ENCODE measurements at regions not wholly inside any gene's neighbourhood (a gene's known extent, or its start where the extent isn't known, plus 50 kb on each side); places are given as distances from the start of the nearest gene placed in this dataset.

DNA sequence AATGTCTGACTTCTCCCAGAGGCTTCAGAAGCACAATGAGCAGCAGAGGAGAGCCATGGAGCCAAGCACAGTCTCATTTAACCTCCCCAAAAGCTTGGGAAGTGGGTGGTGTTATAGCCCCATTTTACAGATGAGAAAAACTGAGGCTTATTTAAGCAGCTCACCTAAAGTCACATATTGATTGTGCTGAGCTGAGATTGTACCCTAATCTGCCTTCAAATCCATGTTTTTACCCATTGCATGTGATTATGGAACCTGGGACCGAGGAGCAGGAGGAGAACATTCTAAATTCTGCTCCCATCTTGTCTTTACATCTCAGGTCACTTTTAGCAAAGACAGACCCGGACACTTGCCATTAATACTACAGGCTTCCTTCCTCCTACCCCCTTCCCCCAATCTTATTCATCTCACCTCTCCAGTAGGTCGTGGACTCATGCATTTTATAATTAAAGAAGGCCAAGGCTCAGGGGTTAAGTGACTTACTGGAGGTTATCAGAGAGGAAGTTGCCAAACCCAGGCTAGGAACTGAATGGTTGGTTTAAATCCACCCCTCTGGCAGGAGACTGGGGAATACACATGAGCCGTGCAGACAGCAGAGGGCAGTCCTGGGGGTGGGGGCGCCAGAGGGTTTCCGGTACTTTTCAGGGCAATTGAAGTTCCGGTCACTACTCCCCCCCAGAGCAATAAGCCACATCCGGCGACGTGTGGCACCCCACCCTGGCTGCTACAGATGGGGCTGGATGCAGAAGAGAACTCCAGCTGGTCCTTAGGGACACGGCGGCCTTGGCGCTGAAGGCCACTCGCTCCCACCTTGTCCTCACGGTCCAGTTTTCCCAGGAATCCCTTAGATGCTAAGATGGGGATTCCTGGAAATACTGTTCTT lies 51.0 kb upstream of the IL17B start:
- no peak for ATAC-seq

More for the DNA sequence above, 51.0 kb upstream of the IL17B start:
- TF ChIP-seq PPARA (CRISPR knock-in tag; IDR thresholded peaks at IDR 0.05; ENCODE audit: borderline replicate concordance) (no peak), ESRRG (CRISPR knock-in tag; IDR thresholded peaks at IDR 0.05) (no peak), ZFP30 (CRISPR knock-in tag; IDR thresholded peaks at IDR 0.05) (no peak), ZNF565 (CRISPR knock-in tag; conservative IDR thresholded peaks at IDR 0.05; ENCODE audit: low read depth) (no peak), CSDC2 (CRISPR knock-in tag; IDR thresholded peaks at IDR 0.05) (no peak), ISL1 (CRISPR knock-in tag; IDR thresholded peaks at IDR 0.05) (no peak), ZNF70 (CRISPR knock-in tag; IDR thresholded peaks at IDR 0.05) (no peak), BACH2 (CRISPR knock-in tag; IDR thresholded peaks at IDR 0.05; ENCODE audit: borderline replicate concordance) (no peak)
- TF ChIP-seq, protein P1, sequence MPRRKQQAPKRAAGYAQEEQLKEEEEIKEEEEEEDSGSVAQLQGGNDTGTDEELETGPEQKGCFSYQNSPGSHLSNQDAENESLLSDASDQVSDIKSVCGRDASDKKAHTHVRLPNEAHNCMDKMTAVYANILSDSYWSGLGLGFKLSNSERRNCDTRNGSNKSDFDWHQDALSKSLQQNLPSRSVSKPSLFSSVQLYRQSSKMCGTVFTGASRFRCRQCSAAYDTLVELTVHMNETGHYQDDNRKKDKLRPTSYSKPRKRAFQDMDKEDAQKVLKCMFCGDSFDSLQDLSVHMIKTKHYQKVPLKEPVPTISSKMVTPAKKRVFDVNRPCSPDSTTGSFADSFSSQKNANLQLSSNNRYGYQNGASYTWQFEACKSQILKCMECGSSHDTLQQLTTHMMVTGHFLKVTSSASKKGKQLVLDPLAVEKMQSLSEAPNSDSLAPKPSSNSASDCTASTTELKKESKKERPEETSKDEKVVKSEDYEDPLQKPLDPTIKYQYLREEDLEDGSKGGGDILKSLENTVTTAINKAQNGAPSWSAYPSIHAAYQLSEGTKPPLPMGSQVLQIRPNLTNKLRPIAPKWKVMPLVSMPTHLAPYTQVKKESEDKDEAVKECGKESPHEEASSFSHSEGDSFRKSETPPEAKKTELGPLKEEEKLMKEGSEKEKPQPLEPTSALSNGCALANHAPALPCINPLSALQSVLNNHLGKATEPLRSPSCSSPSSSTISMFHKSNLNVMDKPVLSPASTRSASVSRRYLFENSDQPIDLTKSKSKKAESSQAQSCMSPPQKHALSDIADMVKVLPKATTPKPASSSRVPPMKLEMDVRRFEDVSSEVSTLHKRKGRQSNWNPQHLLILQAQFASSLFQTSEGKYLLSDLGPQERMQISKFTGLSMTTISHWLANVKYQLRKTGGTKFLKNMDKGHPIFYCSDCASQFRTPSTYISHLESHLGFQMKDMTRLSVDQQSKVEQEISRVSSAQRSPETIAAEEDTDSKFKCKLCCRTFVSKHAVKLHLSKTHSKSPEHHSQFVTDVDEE (CRISPR knock-in tag; IDR thresholded peaks at IDR 0.05), result no peak
- TF ChIP-seq, protein P2, sequence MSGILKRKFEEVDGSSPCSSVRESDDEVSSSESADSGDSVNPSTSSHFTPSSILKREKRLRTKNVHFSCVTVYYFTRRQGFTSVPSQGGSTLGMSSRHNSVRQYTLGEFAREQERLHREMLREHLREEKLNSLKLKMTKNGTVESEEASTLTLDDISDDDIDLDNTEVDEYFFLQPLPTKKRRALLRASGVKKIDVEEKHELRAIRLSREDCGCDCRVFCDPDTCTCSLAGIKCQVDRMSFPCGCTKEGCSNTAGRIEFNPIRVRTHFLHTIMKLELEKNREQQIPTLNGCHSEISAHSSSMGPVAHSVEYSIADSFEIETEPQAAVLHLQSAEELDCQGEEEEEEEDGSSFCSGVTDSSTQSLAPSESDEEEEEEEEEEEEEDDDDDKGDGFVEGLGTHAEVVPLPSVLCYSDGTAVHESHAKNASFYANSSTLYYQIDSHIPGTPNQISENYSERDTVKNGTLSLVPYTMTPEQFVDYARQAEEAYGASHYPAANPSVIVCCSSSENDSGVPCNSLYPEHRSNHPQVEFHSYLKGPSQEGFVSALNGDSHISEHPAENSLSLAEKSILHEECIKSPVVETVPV (CRISPR knock-in tag; IDR thresholded peaks at IDR 0.05), result no peak

Data from SK-N-SH treated with all-trans-retinoic acid at 6 μM for 48 hours (cell line).